NT2/D1 (cell line): ENCODE measurements at regions not wholly inside any gene's neighbourhood (a gene's known extent, or its start where the extent isn't known, plus 50 kb on each side); places are given as distances from the start of the nearest gene placed in this dataset.

Experiments
- SUZ12 ChIP-seq: IDR thresholded peaks from 2 replicates; pipeline ENCODE4 v1.6.1; 2011; ENCODE audit not compliant: insufficient read length, insufficient read depth; ENCODE audit errors: extremely low read depth
- YY1 ChIP-seq: IDR thresholded peaks from 2 replicates; pipeline ENCODE4 v1.6.1; 2011; ENCODE audit not compliant: insufficient read length, insufficient read depth

- TF ChIP-seq SUZ12, result no peak
- TF ChIP-seq YY1, result no peak
Observed at GRCh38 chr10:117805139-117805538, 241.6 kb downstream of the RAB11FIP2 start.
